ENCODE measurements at regions not wholly inside any gene's neighbourhood (a gene's known extent, or its start where the extent isn't known, plus 50 kb on each side); places are given as distances from the start of the nearest gene placed in this dataset.

DNA sequence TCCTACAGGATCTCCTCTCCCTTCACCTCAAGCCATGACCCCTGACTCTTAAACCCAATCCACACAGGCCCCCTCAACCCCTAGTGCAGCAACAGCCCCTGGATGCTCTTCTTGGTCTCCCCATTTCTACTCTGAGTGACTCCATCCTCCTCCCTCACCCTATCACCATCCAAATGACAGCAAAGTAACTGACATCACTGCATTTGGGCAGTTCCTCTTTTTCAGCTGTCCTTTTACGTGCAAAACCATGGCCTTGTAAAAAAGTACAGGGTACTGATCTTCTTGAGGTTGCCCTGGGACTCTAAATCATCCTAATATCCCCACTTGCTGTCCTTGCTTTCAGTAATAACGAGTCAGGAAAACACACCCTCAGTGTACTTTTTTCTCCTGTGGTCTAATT is 454.9 kb downstream of the ADRA2A start:
- H3K27me3 Mint-ChIP-seq (ENCODE audit: low read depth): no peaks in the 10 kb centered on the region
- Histone ChIP-seq H2AFZ (ENCODE audit: low read length) (peak overlapping the region; percentile 6), H2BK120ac (ENCODE audit: low read depth, low read length, poor library complexity, severe bottlenecking) (no peak overlapping the region), H2BK15ac (ENCODE audit: low read depth, low read length) (no peak overlapping the region), H3K9me3 (ENCODE audit: control insufficient read depth, low read depth, low read length) (no peaks in the 10 kb centered on the region), H4K20me1 (ENCODE audit: control insufficient read depth, insufficient read depth, insufficient read length) (no peaks in the 10 kb centered on the region), H2BK20ac (ENCODE audit: low read depth, low read length, poor library complexity, severe bottlenecking) (no peak overlapping the region), H2BK5ac (ENCODE audit: insufficient read length, low read length) (no peak overlapping the region), H3K27me3 (ENCODE audit: insufficient read depth, low read length) (no peaks in the 10 kb centered on the region), H3K9ac (ENCODE audit: extremely low read depth, insufficient read length, low read length) (no peak overlapping the region), H3K23me2 (ENCODE audit: insufficient read length, low read depth, low read length, poor library complexity, severe bottlenecking) (no peaks in the 10 kb centered on the region), H3K4me1 (ENCODE audit: insufficient read depth, low read length) (no peaks in the 10 kb centered on the region; the same call in 1 of the 2 replicates), H3T11ph (ENCODE audit: low read length) (no peak overlapping the region), H3K4ac (ENCODE audit: low read depth, low read length) (no peak overlapping the region), H3K18ac (ENCODE audit: insufficient read length, low read depth, low read length) (no peak overlapping the region), H3K79me2 (ENCODE audit: insufficient read depth, low read length) (no peaks in the 10 kb centered on the region), H4K91ac (ENCODE audit: insufficient read length, low read depth, low read length) (no peak overlapping the region), H3K14ac (ENCODE audit: insufficient read depth, low read length) (no peak overlapping the region), H4K8ac (replicated peaks; ENCODE audit: insufficient read length, low read depth, low read length) (no peak overlapping the region), H3K27ac (ENCODE audit: insufficient read length, low read depth, low read length) (no peak overlapping the region), H3K23ac (ENCODE audit: insufficient read length, low read depth, low read length) (no peak overlapping the region), H2AK5ac (ENCODE audit: insufficient read length, low read length) (no peak overlapping the region), H4K5ac (ENCODE audit: insufficient read length, low read depth, low read length) (no peak overlapping the region), H2BK12ac (ENCODE audit: insufficient read length, low read depth, low read length) (no peak overlapping the region), H3K56ac (ENCODE audit: insufficient read length, low read depth, low read length) (no peak overlapping the region), H3K79me1 (ENCODE audit: insufficient read depth, low read depth, low read length, poor library complexity, severe bottlenecking) (no peaks in the 10 kb centered on the region), H3K4me2 (ENCODE audit: insufficient read depth, insufficient read length, low read length) (no peak overlapping the region)
- TF ChIP-seq, protein P1, sequence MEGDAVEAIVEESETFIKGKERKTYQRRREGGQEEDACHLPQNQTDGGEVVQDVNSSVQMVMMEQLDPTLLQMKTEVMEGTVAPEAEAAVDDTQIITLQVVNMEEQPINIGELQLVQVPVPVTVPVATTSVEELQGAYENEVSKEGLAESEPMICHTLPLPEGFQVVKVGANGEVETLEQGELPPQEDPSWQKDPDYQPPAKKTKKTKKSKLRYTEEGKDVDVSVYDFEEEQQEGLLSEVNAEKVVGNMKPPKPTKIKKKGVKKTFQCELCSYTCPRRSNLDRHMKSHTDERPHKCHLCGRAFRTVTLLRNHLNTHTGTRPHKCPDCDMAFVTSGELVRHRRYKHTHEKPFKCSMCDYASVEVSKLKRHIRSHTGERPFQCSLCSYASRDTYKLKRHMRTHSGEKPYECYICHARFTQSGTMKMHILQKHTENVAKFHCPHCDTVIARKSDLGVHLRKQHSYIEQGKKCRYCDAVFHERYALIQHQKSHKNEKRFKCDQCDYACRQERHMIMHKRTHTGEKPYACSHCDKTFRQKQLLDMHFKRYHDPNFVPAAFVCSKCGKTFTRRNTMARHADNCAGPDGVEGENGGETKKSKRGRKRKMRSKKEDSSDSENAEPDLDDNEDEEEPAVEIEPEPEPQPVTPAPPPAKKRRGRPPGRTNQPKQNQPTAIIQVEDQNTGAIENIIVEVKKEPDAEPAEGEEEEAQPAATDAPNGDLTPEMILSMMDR (conservative IDR thresholded peaks at IDR 0.05): no peak
- H3K36me3 Mint-ChIP-seq (ENCODE audit: insufficient read depth in 1 of 3, low read depth in 3 of 3): peaks cover 0 to 3% (median 0%) of the 10 kb centered on the region in 3 experiments; a peak in 2 of 7 replicates
- no CpG with 5 or more reads among the region's 2 CpGs for WGBS (ENCODE audit: extremely low coverage, insufficient read length, low lambda C conversion rate)
- H3K4me3 Mint-ChIP-seq: no peak overlapping the region
- H3K4me1 Mint-ChIP-seq: peaks cover 5 to 6% of the 10 kb centered on the region in 2 experiments; a peak in 3 of 4 replicates
- peak overlapping the region in 1 of 3 experiments; percentile 12; a peak in 2 of 7 replicates for H3K27ac Mint-ChIP-seq
- peaks cover 0 to 2% of the 10 kb centered on the region in 2 experiments; a peak in 1 of 5 replicates for H3K9me3 Mint-ChIP-seq
- DNase-seq: no peak
